COR-L47 (cell line): ENCODE measurements at regions not wholly inside any gene's neighbourhood (a gene's known extent, or its start where the extent isn't known, plus 50 kb on each side); places are given as distances from the start of the nearest gene placed in this dataset.

Source experiments
- DNase-seq: peaks from one replicate; lab custom pipeline; 2025; lab: John Stamatoyannopoulos, UW

DNA sequence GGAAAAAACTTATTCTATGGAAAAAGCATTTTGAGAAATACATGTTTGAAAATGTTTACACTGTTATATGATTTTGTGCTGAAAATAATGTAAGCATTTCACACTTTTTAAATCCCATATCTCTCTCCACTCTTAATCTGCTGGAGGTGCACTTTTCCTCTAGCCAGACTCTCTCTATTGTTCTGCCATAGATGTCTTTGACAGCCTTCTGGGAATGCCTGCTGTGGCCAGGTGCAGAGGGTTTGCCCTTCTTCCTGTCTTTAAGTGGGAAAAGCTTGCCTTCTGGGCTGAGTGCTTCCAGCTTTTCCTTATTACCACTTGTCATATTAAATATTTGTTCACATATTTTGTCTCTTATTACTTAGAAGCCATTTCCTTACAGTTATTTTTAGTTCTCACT is 60.1 kb upstream of the PPM1H start:
- DNase-seq, result peak; percentile 38

DNA sequence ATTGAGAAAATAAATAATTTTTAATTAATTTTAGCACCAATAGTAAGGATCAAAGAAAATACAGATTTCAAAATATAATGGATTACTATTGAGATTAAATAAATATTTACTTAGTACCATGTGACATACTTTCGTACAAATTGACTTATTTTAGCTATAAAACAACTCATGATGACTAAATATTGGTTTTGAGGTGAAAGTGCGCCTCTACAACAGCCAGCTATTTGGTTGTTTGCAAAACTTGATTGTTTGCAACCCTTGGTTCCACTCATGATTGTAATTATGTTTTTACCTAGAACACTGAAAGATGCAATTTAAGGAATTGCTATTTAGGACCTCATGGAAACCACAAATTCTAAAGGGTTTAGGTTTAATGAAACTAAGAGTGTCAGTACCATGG is 51.9 kb upstream of the PPM1H start:
- no peak for DNase-seq
